ENCODE measurements at regions not wholly inside any gene's neighbourhood (a gene's known extent, or its start where the extent isn't known, plus 50 kb on each side); places are given as distances from the start of the nearest gene placed in this dataset.

DNA sequence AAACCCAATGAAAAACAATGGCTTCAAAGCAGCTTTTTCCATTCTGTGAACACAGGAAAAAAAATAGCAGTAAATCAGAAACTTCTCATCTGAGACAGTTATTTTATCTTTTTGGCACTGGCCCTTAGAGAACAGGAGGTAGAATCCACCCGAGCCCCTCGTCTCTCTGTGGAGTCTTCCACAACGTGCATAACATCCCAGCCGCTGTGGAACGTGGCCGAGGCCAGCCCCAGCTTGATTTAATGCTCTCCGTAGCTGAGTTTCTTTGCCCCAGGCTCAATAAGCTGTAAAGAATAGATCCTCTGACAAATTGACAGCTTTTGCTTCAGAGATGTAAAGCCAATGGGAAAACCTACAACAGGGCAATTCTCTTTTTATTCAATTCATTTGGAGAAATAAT is 107.9 kb upstream of the DAP start:
- Mint-ChIP-seq H3K36me3 (ENCODE audit: low read depth) (no peaks in the 10 kb centered on the region), H3K27me3 (peaks cover 16% of the 10 kb centered on the region), H3K4me1 (ENCODE audit: low read depth) (no peaks in the 10 kb centered on the region), H3K4me3 (no peak overlapping the region), H3K9me3 (no peaks in the 10 kb centered on the region), H3K27ac (no peak overlapping the region)
- intact Hi-C loops (cut with DNase I, micrococcal nuclease), result no loop called here
- Histone ChIP-seq H3K27me3 (ENCODE audit: control insufficient read depth in 1 of 2, insufficient read depth in 2 of 2, low read length in 2 of 2) (peaks cover 0 to 8% of the 10 kb centered on the region in 2 experiments), H3K4me1 (ENCODE audit: insufficient read depth, low read length) (no peaks in the 10 kb centered on the region), H3K9me3 (ENCODE audit: control insufficient read depth in 1 of 2, insufficient read depth in 1 of 2, low read length in 2 of 2) (no peaks in the 10 kb centered on the region), H3K36me3 (ENCODE audit: insufficient read depth, low read length) (no peaks in the 10 kb centered on the region), H3K4me3 (ENCODE audit: low read length) (no peak overlapping the region), H3K27ac (ENCODE audit: low read depth in 1 of 2, low read length in 2 of 2) (no peak overlapping the region)
- ChIA-PET CTCF (no interaction called here), POLR2A (no interaction called here)
- TF ChIP-seq, protein P1, sequence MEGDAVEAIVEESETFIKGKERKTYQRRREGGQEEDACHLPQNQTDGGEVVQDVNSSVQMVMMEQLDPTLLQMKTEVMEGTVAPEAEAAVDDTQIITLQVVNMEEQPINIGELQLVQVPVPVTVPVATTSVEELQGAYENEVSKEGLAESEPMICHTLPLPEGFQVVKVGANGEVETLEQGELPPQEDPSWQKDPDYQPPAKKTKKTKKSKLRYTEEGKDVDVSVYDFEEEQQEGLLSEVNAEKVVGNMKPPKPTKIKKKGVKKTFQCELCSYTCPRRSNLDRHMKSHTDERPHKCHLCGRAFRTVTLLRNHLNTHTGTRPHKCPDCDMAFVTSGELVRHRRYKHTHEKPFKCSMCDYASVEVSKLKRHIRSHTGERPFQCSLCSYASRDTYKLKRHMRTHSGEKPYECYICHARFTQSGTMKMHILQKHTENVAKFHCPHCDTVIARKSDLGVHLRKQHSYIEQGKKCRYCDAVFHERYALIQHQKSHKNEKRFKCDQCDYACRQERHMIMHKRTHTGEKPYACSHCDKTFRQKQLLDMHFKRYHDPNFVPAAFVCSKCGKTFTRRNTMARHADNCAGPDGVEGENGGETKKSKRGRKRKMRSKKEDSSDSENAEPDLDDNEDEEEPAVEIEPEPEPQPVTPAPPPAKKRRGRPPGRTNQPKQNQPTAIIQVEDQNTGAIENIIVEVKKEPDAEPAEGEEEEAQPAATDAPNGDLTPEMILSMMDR (IDR thresholded peaks at IDR 0.05), result no peak
- ATAC-seq (ENCODE audit: poor library complexity), result no peak
- DNase-seq, result no peak

DNA sequence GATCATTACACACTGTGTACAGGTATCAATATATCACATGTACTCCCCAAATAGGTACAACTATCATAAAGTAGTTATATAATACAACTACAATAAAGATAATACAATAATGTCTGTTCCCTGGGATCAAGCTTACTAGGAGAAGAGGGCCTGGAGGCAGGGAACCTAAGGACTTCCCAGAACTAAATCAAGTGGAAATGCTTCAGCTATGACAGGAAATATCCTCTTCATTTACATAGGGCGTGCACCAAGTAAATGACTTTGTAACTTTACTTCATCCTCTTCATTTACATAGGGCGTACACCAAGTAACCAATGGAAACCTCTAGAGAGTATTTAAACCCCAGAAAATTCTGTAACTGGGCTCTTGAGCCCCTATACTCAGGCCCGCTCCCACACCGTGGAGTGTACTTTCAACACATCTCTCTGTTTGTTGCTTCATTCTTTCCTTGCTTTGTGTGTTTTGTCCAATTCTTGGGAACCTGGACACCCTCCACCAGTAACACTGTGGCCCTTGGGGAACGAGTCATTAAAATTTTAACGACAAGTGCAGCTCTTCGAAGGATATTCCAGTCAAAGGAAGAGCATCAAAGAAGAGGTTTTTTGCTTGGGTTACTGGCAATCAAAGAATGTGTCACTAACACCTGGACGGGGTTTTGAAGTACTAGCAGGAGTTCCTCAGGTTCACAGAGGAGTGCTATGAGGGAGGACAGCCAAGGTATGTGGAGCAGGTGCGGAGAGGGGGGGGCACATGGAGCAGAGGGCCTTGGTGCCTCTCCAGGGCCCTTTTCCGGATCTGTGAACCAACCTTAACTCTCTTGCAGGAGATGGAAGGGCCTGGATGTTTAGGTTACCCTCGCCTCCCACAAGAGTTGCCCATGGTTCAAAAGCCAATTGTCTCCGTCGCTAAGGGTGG is 106.6 kb upstream of the DAP start:
- H3K27me3 ChIP-seq (ENCODE audit: control insufficient read depth in 1 of 2, insufficient read depth in 2 of 2, low read length in 2 of 2), result peaks cover 0 to 8% of the 10 kb centered on the region in 2 experiments
- Mint-ChIP-seq H3K4me3 (no peak overlapping the region), H3K36me3 (ENCODE audit: low read depth) (no peaks in the 10 kb centered on the region), H3K27me3 (peaks cover 18% of the 10 kb centered on the region), H3K27ac (no peak overlapping the region), H3K9me3 (no peaks in the 10 kb centered on the region), H3K4me1 (ENCODE audit: low read depth) (peaks cover 4% of the 10 kb centered on the region)
- TF ChIP-seq, protein P1 (IDR thresholded peaks at IDR 0.05), result no peak
- ChIA-PET CTCF (no interaction called here), POLR2A (interaction anchor here (0.6 kb wide), 1 partner anchor 487 kb away, joined by 4 read pairs; no protein-coding TSS in a partner anchor)
- intact Hi-C loops (cut with DNase I, micrococcal nuclease), result no loop called here
- ATAC-seq (ENCODE audit: poor library complexity), result no peak
- no peaks in the 10 kb centered on the region for H3K36me3 ChIP-seq (ENCODE audit: insufficient read depth, low read length)
- no peak overlapping the region for H3K4me3 ChIP-seq (ENCODE audit: low read length)
- no peak overlapping the region for H3K27ac ChIP-seq (ENCODE audit: low read depth in 1 of 2, low read length in 2 of 2)
- H3K9me3 ChIP-seq (ENCODE audit: control insufficient read depth in 1 of 2, insufficient read depth in 1 of 2, low read length in 2 of 2), result no peaks in the 10 kb centered on the region
- no peak for DNase-seq
- H3K4me1 ChIP-seq (ENCODE audit: insufficient read depth, low read length), result peaks cover 3% of the 10 kb centered on the region

DNA sequence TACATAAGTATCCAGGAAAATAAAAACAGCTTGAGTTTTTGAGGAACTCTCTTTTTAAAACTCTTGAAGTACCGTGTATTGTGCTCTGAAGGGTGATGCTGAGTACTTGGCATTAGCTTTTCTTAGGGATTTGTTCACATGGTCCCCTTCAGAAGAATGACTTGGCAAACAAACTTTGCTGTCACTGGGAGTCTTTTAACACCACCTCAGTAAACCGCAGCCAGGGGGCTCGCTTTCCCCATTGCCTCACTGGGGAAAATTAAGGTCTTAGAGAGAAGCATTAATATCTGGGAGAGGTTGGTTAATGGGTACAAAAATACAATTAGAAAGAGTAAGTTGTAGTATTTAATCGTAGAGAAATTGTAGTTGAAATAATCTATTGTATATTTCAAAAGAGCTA is 105.9 kb upstream of the DAP start:
- H3K9me3 Mint-ChIP-seq, result no peaks in the 10 kb centered on the region
- CTCF ChIA-PET, result no interaction called here
- H3K27ac Mint-ChIP-seq, result no peak overlapping the region
- Histone ChIP-seq H3K27me3 (ENCODE audit: control insufficient read depth in 1 of 2, insufficient read depth in 2 of 2, low read length in 2 of 2) (peaks cover 0 to 8% of the 10 kb centered on the region in 2 experiments), H3K36me3 (ENCODE audit: insufficient read depth, low read length) (no peaks in the 10 kb centered on the region), H3K9me3 (ENCODE audit: control insufficient read depth in 1 of 2, insufficient read depth in 1 of 2, low read length in 2 of 2) (no peaks in the 10 kb centered on the region), H3K4me1 (ENCODE audit: insufficient read depth, low read length) (peaks cover 3% of the 10 kb centered on the region), H3K27ac (ENCODE audit: low read depth in 1 of 2, low read length in 2 of 2) (no peak overlapping the region), H3K4me3 (ENCODE audit: low read length) (no peak overlapping the region)
- POLR2A ChIA-PET, result interaction anchor here (0.6 kb wide), 1 partner anchor 486 kb away, joined by 4 read pairs; no protein-coding TSS in a partner anchor
- DNase-seq (no peak), ATAC-seq (ENCODE audit: poor library complexity) (no peak)
- peaks cover 18% of the 10 kb centered on the region for H3K27me3 Mint-ChIP-seq
- no peaks in the 10 kb centered on the region for H3K36me3 Mint-ChIP-seq (ENCODE audit: low read depth)
- no peak overlapping the region for H3K4me3 Mint-ChIP-seq
- peaks cover 4% of the 10 kb centered on the region for H3K4me1 Mint-ChIP-seq (ENCODE audit: low read depth)
- intact Hi-C loops (cut with DNase I, micrococcal nuclease), result no loop called here
- TF ChIP-seq, protein P1 (IDR thresholded peaks at IDR 0.05), result no peak
